Mucosa of rectum (tissue), 2 donors: ENCODE measurements at regions not wholly inside any gene's neighbourhood (a gene's known extent, or its start where the extent isn't known, plus 50 kb on each side); places are given as distances from the start of the nearest gene placed in this dataset.

ENCODE experiments used
- H3K27ac ChIP-seq, 2 donors: one replicate each; pipeline ENCODE4 v1.7.0; 2013; ENCODE audit warnings: inconsistent platforms in 2 of 2, low read depth in 2 of 2, low read length in 2 of 2
- H3K27me3 ChIP-seq, 2 donors: one replicate each; pipeline ENCODE4 v1.7.0; 2013; ENCODE audit warnings: low read length in 2 of 2; ENCODE audit not compliant: control insufficient read depth in 2 of 2, insufficient read depth in 2 of 2
- H3K36me3 ChIP-seq, 2 donors: one replicate each; pipeline ENCODE4 v1.7.0; 2013; ENCODE audit warnings: low read length in 2 of 2; ENCODE audit not compliant: control insufficient read depth in 2 of 2, insufficient read depth in 2 of 2
- H3K4me1 ChIP-seq, 2 donors: one replicate each; pipeline ENCODE4 v1.7.0; 2013; ENCODE audit warnings: low read length in 2 of 2, mild to moderate bottlenecking in 1 of 2; ENCODE audit not compliant: control insufficient read depth in 2 of 2, insufficient read depth in 2 of 2
- H3K4me3 ChIP-seq, 2 donors: one replicate each; pipeline ENCODE4 v1.7.0; 2013; ENCODE audit warnings: low read length in 2 of 2
- H3K9ac ChIP-seq, 2 donors: one replicate each; pipeline ENCODE4 v1.7.0; 2013; ENCODE audit warnings: low read length in 2 of 2, low read depth in 1 of 2, mild to moderate bottlenecking in 1 of 2
- H3K9me3 ChIP-seq, 2 donors: one replicate each; pipeline ENCODE4 v1.7.0; 2013; ENCODE audit warnings: low read length in 2 of 2; ENCODE audit not compliant: control insufficient read depth in 2 of 2
- donor health status: healthy.
- donor health status: Normal muscosa, but diverticular disease.

- Histone ChIP-seq H3K27ac (no peak overlapping the region), H3K4me3 (no peak overlapping the region), H3K9ac (no peak overlapping the region), H3K36me3 (no peaks in the 10 kb centered on the region), H3K27me3 (no peaks in the 10 kb centered on the region), H3K9me3 (no peaks in the 10 kb centered on the region), H3K4me1 (no peaks in the 10 kb centered on the region)
Measured at GRCh38 chr5:135729321-135729786, 105.1 kb upstream of the SLC25A48 start.

GRCh38 chr5:135724617-135725016 lies 109.8 kb upstream of the SLC25A48 start:
- H3K4me3 ChIP-seq = no peak overlapping the region
- H3K27me3 ChIP-seq = no peaks in the 10 kb centered on the region
- no peak overlapping the region for H3K9ac ChIP-seq
- H3K4me1 ChIP-seq = peaks cover 0 to 2% of the 10 kb centered on the region in 2 donors
- no peaks in the 10 kb centered on the region for H3K36me3 ChIP-seq
- no peak overlapping the region for H3K27ac ChIP-seq
- H3K9me3 ChIP-seq = no peaks in the 10 kb centered on the region

GRCh38 chr5:135723491-135723890 lies 111.0 kb upstream of the SLC25A48 start:
- H3K36me3 ChIP-seq = no peaks in the 10 kb centered on the region
- H3K9ac ChIP-seq = no peak overlapping the region
- no peaks in the 10 kb centered on the region for H3K9me3 ChIP-seq
- no peak overlapping the region for H3K27ac ChIP-seq
- H3K27me3 ChIP-seq = no peaks in the 10 kb centered on the region
- H3K4me1 ChIP-seq = peaks cover 0 to 9% of the 10 kb centered on the region in 2 donors
- H3K4me3 ChIP-seq = no peak overlapping the region

DNA sequence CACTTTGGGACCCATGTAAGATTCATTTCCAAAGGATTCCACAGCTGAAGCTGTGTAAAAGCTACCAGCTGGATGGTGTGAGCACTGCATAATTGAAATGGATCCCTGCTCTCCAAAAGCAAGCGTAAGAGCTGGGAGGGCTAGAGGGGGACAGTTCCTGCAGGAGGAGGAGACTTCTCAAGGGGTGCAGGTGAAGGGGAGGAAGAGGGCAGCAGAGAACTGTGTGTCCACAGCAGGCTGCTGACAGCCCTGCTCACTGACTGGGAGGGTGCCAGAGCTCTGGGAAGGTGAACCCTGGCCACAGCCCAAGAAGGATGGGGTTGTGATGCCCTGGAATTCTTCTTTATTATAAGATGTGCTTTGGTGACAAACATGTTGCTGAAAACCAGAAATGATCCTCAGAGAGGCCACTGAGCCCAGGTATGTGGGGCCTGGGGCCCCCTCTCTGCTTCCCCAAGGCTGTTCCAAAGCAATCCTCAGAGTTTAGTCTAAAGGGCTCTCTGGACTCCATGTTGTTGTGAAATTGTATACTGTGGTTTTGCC lies 112.8 kb upstream of the SLC25A48 start:
- peaks cover 0 to 9% of the 10 kb centered on the region in 2 donors for H3K4me1 ChIP-seq
- no peaks in the 10 kb centered on the region for H3K27me3 ChIP-seq
- no peak overlapping the region for H3K27ac ChIP-seq
- no peak overlapping the region for H3K4me3 ChIP-seq
- H3K9ac ChIP-seq = no peak overlapping the region
- H3K9me3 ChIP-seq = no peaks in the 10 kb centered on the region
- H3K36me3 ChIP-seq = no peaks in the 10 kb centered on the region

DNA sequence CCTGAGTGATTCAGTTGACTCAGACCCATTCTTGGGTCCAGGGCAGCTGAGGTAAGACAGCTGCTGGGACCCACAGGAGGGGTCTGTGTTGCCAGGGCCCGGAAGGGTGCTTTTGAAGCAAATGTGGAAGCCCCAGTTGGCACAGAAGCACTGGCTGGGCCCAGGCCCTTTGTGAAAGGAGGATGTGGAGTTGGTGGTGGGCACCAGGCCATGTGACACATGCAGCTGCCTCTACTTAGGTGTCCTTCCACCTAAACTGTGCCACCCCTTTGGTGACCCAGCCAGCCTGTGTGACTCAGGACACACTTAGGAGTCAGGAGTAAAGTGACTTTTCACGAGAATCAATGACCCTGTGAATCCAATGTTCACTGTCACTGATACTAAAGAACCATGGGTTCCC lies 114.3 kb upstream of the SLC25A48 start:
- Histone ChIP-seq H3K36me3 (no peaks in the 10 kb centered on the region), H3K9ac (no peak overlapping the region), H3K27ac (no peak overlapping the region), H3K27me3 (no peaks in the 10 kb centered on the region), H3K4me1 (peaks cover 0 to 20% of the 10 kb centered on the region in 2 donors), H3K9me3 (no peaks in the 10 kb centered on the region), H3K4me3 (no peak overlapping the region)

- no peak overlapping the region for H3K27ac ChIP-seq
- H3K9me3 ChIP-seq = no peaks in the 10 kb centered on the region
- H3K9ac ChIP-seq = no peak overlapping the region
- no peaks in the 10 kb centered on the region for H3K36me3 ChIP-seq
- H3K4me3 ChIP-seq = no peak overlapping the region
- H3K4me1 ChIP-seq = peaks cover 0 to 27% of the 10 kb centered on the region in 2 donors
- no peaks in the 10 kb centered on the region for H3K27me3 ChIP-seq
Measured at GRCh38 chr5:135719428-135720063, 114.9 kb upstream of the SLC25A48 start.

DNA sequence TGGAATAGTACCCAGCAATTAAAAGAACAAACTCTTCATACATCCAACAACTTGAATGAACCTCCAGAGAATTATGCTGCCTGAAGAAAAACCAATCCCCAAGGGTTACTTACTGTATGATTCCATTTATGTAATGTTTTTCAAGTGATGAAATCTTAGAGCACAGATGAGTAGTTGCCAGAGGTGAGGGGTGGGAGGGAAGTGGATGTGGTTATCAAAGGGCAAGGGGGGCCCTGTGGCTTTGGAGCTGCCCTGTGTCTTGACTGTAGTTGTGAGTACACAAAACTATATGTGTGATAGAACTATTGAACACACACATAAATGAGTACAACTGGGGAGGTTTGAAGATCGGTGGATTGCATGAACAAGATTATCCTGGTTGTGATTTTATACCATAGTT lies 115.8 kb upstream of the SLC25A48 start:
- Histone ChIP-seq H3K9me3 (no peaks in the 10 kb centered on the region), H3K36me3 (no peaks in the 10 kb centered on the region), H3K27ac (no peak overlapping the region), H3K4me1 (peaks cover 0 to 29% of the 10 kb centered on the region in 2 donors), H3K4me3 (no peak overlapping the region), H3K9ac (no peak overlapping the region), H3K27me3 (no peaks in the 10 kb centered on the region)

DNA sequence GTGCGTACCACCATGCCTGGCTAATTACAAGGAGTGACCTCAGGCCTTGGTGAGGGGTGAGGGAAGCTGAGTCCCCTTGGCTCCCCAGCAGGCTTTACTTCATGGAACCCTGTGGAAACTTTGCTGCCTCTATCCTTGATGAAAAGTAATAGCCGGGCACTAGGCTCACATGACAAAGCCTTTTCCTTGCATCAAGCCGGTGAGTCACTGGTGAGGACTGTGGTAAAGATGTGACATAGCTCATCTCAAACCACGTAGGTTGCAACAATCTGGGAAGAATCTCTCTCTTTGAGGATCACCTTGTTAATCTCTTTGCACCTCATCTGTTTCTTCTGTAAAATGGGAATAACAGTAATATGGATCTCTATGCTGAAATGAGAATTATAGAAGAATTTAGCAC lies 116.3 kb upstream of the SLC25A48 start:
- Histone ChIP-seq H3K36me3 (no peaks in the 10 kb centered on the region), H3K4me1 (peaks cover 0 to 29% of the 10 kb centered on the region in 2 donors), H3K27ac (no peak overlapping the region), H3K9ac (no peak overlapping the region), H3K27me3 (no peaks in the 10 kb centered on the region), H3K9me3 (no peaks in the 10 kb centered on the region), H3K4me3 (no peak overlapping the region)

- peaks cover 0 to 3% of the 10 kb centered on the region in 2 donors for H3K27me3 ChIP-seq
- no peak overlapping the region for H3K4me3 ChIP-seq
- H3K4me1 ChIP-seq = peaks cover 0 to 29% of the 10 kb centered on the region in 2 donors
- no peaks in the 10 kb centered on the region for H3K36me3 ChIP-seq
- H3K9me3 ChIP-seq = no peaks in the 10 kb centered on the region
- H3K27ac ChIP-seq = peak overlapping the region in 1 of 2 donors; percentile 37
- H3K9ac ChIP-seq = no peak overlapping the region
Measured at GRCh38 chr5:135715267-135716055, 119.0 kb upstream of the SLC25A48 start.
